Body of pancreas (tissue), 4 donors: ENCODE measurements at regions not wholly inside any gene's neighbourhood (a gene's known extent, or its start where the extent isn't known, plus 50 kb on each side); places are given as distances from the start of the nearest gene placed in this dataset.

ENCODE experiments used
- POLR2A ChIP-seq, 3 donors: fragments of 450-650 bp; IDR thresholded peaks; one replicate each; pipeline ENCODE4 v1.6.1; 2016; ENCODE audit warnings: antibody characterized with exemption in 3 of 3, mild to moderate bottlenecking in 2 of 3
- TF ChIP-seq, protein P1 (sequence below), 7 experiments: fragments of 450-650 bp in 4 of 7; fragments of 200-600 bp in 3 of 7; sonication (generic) in 3 of 7; IDR thresholded peaks; one replicate each; pipeline ENCODE4 v1.5.1; 2016 to 2019; ENCODE audit warnings: antibody characterized with exemption in 7 of 7

DNA sequence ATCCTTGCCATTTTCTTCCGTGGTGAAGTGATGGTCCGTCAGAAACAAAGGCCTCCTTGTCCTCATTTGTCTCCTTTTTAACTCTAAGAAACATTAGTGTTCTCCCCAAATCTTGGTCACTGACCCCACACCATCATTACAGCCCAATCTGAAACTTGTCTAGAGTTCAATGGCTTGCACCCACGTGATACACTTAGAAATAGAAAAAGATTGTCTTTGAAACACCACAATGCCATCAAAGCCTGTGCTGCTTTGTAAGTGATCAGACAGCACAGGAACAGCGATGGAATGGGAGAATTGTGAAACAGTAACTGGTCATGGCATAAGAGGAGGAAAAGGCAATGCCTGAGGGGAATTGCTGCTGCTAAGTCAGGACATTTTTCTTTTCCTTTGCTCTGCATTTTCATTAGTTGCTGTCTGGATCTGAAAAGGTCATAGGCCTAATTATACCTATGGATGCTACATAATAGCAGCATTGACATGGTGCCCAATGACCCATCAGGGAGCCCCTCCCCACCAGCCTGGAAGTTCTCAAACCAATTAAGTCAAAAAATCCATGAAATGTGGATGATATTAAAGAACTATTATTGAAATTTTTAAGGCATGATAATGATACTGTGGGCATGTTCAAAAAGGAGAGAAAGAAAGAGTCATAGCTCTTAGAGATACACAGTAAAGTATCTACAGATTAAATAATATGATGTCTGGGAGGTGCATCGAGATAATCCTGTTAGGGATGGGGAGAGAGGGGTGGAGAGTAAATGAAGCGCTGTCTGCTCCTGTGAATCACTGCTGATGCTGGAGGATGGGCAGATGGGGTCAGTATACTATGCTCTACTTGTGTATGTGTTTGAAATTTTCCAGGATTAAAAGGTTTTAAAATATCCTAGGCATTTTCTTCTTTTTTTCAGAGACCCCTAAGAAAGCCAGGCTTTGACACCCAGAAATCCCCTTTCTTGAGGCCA is 83.6 kb downstream of the ENC1 start:
- TF ChIP-seq, protein P1, sequence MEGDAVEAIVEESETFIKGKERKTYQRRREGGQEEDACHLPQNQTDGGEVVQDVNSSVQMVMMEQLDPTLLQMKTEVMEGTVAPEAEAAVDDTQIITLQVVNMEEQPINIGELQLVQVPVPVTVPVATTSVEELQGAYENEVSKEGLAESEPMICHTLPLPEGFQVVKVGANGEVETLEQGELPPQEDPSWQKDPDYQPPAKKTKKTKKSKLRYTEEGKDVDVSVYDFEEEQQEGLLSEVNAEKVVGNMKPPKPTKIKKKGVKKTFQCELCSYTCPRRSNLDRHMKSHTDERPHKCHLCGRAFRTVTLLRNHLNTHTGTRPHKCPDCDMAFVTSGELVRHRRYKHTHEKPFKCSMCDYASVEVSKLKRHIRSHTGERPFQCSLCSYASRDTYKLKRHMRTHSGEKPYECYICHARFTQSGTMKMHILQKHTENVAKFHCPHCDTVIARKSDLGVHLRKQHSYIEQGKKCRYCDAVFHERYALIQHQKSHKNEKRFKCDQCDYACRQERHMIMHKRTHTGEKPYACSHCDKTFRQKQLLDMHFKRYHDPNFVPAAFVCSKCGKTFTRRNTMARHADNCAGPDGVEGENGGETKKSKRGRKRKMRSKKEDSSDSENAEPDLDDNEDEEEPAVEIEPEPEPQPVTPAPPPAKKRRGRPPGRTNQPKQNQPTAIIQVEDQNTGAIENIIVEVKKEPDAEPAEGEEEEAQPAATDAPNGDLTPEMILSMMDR (IDR thresholded peaks at IDR 0.05): no peak
- TF ChIP-seq POLR2A (IDR thresholded peaks at IDR 0.05): no peak
